Activated CD4-positive, alpha-beta T cell treated with anti-CD3 and anti-CD28 coated beads for 36 hours (primary cell): ENCODE measurements at regions not wholly inside any gene's neighbourhood (a gene's known extent, or its start where the extent isn't known, plus 50 kb on each side); places are given as distances from the start of the nearest gene placed in this dataset.
"Not testable (repeated sequence)": the region's sequence is repeated elsewhere in the genome, so short reads cannot be mapped to it uniquely, and the experiment has no call there.

Experiments
- ATAC-seq: fragments of 200-7000 bp; cut with Tn5 transposase; one replicate; pipeline ENCODE4 v1.10.0; 2021; ENCODE audit warnings: mild to moderate bottlenecking, moderate library complexity
- CTCF ChIA-PET: fragments of 350-600 bp; sonication (Branson Sonifier 250); formaldehyde crosslinking; loops from one replicate; lab custom pipeline; 2021; ENCODE audit warnings: antibody characterized with exemption; lab: Charles Lee
- POLR2A ChIA-PET: fragments of 350-600 bp; sonication (Branson Sonifier 250); formaldehyde crosslinking; loops from one replicate; lab custom pipeline; 2021; ENCODE audit warnings: antibody characterized with exemption, inconsistent platforms; lab: Charles Lee
- DNase-seq: peaks from one replicate; pipeline ENCODE4 v3.0.0-alpha.2; 2020
- H3K27ac Mint-ChIP-seq: one replicate; pipeline ENCODE4 v1.8.0; 2021; ENCODE audit warnings: mixed read lengths
- H3K27me3 Mint-ChIP-seq: one replicate; pipeline ENCODE4 v1.8.0; 2021; ENCODE audit warnings: mixed read lengths
- H3K36me3 Mint-ChIP-seq: one replicate; pipeline ENCODE4 v1.8.0; 2021; ENCODE audit warnings: low read depth, mixed read lengths
- H3K4me1 Mint-ChIP-seq: one replicate; pipeline ENCODE4 v1.8.0; 2021; ENCODE audit warnings: mixed read lengths
- H3K4me3 Mint-ChIP-seq: one replicate; pipeline ENCODE4 v1.8.0; 2021; ENCODE audit warnings: mild to moderate bottlenecking, moderate library complexity, mixed read lengths
- H3K9me3 Mint-ChIP-seq: one replicate; pipeline ENCODE4 v1.8.0; 2021; ENCODE audit warnings: low read depth, mixed read lengths
- intact Hi-C, 2 experiments: fragments of 100-400 bp; cut with DNase I in 1 of 2; cut with micrococcal nuclease in 1 of 2; formaldehyde crosslinking; loops; one replicate each; pipeline versions ENCODE4 v1.14.2 to v1.15.1; 2022 to 2024; cut with DNase I, micrococcal nuclease

DNA sequence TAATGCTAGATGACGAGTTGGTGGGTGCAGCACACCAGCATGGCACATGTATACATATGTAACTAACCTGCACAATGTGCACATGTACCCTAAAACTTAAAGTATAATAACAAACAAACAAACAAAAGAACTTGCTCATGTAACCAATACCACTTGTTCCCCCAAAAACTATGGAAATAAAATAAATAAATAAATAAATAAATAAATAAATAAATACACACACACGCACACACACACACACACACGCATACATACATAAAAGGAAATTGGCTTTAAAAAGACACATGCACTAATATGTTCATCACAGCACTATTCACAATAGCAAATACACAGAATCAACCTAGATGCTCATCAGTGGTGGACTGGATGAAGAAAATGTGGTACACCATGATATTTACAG is 394.0 kb upstream of the SLC10A2 start:
- H3K4me1 Mint-ChIP-seq, H3K27me3 Mint-ChIP-seq, DNase-seq, H3K9me3 Mint-ChIP-seq, POLR2A ChIA-PET, CTCF ChIA-PET, H3K27ac Mint-ChIP-seq, H3K36me3 Mint-ChIP-seq, H3K4me3 Mint-ChIP-seq, intact Hi-C loops, ATAC-seq: not testable (repeated sequence)

DNA sequence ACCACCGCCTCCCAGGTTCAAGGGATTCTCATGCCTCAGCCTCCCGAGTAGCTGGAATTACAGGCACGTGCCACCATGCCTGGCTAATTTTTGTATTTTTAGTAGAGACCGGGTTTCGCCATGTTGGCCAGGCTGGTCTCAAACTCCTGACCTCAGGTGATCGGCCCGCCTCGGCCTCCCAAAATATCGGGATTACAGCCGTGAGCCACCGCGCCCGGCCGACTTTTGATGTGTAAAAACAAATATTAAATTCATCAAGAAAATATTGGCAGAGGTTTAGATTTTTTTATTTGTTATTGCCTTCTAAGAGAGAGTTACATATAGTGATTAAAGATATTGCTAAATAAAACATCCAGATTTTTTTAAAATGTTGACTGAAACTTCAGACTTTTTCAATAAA is 390.8 kb upstream of the SLC10A2 start:
- H3K27ac Mint-ChIP-seq, H3K4me1 Mint-ChIP-seq, H3K27me3 Mint-ChIP-seq, DNase-seq, H3K4me3 Mint-ChIP-seq, ATAC-seq, intact Hi-C loops, H3K36me3 Mint-ChIP-seq, H3K9me3 Mint-ChIP-seq, CTCF ChIA-PET, POLR2A ChIA-PET: not testable (repeated sequence)

GRCh38 chr13:103451656-103452055 is 385.4 kb upstream of the SLC10A2 start:
- ChIA-PET POLR2A (no interaction called here), CTCF (no interaction called here)
- Mint-ChIP-seq H3K4me3 (no peak overlapping the region), H3K9me3 (no peaks in the 10 kb centered on the region), H3K36me3 (no peaks in the 10 kb centered on the region), H3K27ac (no peak overlapping the region), H3K4me1 (no peaks in the 10 kb centered on the region), H3K27me3 (no peaks in the 10 kb centered on the region)
- DNase-seq (no peak), ATAC-seq (no peak)
- intact Hi-C loops = no loop called here

DNA sequence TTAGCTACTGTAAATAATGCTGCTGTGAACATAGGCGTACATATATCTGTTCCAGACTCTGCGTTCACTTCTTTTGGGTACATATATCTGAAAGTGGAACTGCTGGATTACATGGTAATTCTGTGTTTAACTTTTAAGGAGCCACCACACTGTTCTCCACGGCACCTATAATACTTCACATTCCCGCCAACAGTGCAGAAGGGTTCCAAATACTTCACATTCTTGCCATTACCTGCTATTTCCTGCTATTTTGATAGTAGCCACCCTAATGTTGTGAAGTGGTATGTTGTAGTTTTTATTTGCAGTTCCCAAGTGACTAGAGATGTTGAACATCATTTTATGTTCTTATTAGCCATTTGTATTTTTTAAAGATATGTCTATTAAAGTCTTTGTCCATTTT is 377.4 kb upstream of the SLC10A2 start:
- POLR2A ChIA-PET = no interaction called here
- no peaks in the 10 kb centered on the region for H3K27me3 Mint-ChIP-seq

GRCh38 chr13:103437651-103438050 is 371.4 kb upstream of the SLC10A2 start:
- no peak for DNase-seq
- Mint-ChIP-seq H3K9me3 (peaks cover 2% of the 10 kb centered on the region), H3K4me1 (no peaks in the 10 kb centered on the region), H3K36me3 (no peaks in the 10 kb centered on the region), H3K4me3 (no peak overlapping the region), H3K27ac (no peak overlapping the region), H3K27me3 (no peaks in the 10 kb centered on the region)
- ATAC-seq = no peak
- intact Hi-C loops = no loop called here
- POLR2A ChIA-PET = no interaction called here
- CTCF ChIA-PET = no interaction called here

More for the DNA sequence above, 377.4 kb upstream of the SLC10A2 start:
- intact Hi-C loops = no loop called here
- CTCF ChIA-PET = no interaction called here
- H3K4me3 Mint-ChIP-seq = no peak overlapping the region
- DNase-seq = no peak
- no peaks in the 10 kb centered on the region for H3K36me3 Mint-ChIP-seq
- H3K4me1 Mint-ChIP-seq = no peaks in the 10 kb centered on the region
- H3K9me3 Mint-ChIP-seq = peaks cover 2% of the 10 kb centered on the region
- no peak overlapping the region for H3K27ac Mint-ChIP-seq
- ATAC-seq = no peak

GRCh38 chr13:103436057-103436654 is 369.9 kb upstream of the SLC10A2 start:
- POLR2A ChIA-PET = no interaction called here
- no peaks in the 10 kb centered on the region for H3K27me3 Mint-ChIP-seq

GRCh38 chr13:103431856-103432255 is 365.6 kb upstream of the SLC10A2 start:
- no peaks in the 10 kb centered on the region for H3K4me1 Mint-ChIP-seq
- POLR2A ChIA-PET = no interaction called here
- intact Hi-C loops = no loop called here
- H3K4me3 Mint-ChIP-seq = no peak overlapping the region
- H3K9me3 Mint-ChIP-seq = peaks cover 2% of the 10 kb centered on the region
- DNase-seq = no peak
- CTCF ChIA-PET = no interaction called here
- no peaks in the 10 kb centered on the region for H3K27me3 Mint-ChIP-seq
- no peaks in the 10 kb centered on the region for H3K36me3 Mint-ChIP-seq
- ATAC-seq = no peak
- H3K27ac Mint-ChIP-seq = no peak overlapping the region

More at GRCh38 chr13:103436057-103436654, 369.9 kb upstream of the SLC10A2 start:
- H3K9me3 Mint-ChIP-seq = peaks cover under 1% of the 10 kb centered on the region
- DNase-seq = no peak
- no peak overlapping the region for H3K4me3 Mint-ChIP-seq
- ATAC-seq = no peak
- no peaks in the 10 kb centered on the region for H3K4me1 Mint-ChIP-seq
- no peaks in the 10 kb centered on the region for H3K36me3 Mint-ChIP-seq
- CTCF ChIA-PET = no interaction called here
- no peak overlapping the region for H3K27ac Mint-ChIP-seq
- intact Hi-C loops = no loop called here

DNA sequence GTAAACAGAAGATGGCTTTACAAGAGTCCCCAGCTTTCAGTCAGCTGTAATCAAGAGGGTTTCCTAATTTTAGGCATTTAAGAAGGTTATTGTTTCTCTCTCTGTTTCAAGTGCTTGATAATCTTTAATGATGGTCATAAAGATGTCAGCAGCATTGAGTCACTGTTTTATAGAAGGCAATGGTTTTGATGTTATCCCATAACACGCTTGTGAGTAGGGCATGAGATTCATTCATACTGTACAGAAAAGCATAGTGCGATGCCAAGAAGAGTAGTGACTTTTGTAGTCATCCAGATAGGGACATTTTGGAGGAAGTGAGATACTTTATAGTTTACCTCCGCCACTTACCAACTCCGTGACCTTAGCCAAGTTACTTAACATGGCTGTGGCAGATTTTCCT is 364.2 kb upstream of the SLC10A2 start:
- no peak overlapping the region for H3K27ac Mint-ChIP-seq
- no peaks in the 10 kb centered on the region for H3K4me1 Mint-ChIP-seq
- H3K4me3 Mint-ChIP-seq = no peak overlapping the region
- POLR2A ChIA-PET = no interaction called here
- ATAC-seq = no peak
- CTCF ChIA-PET = no interaction called here
- no peak for DNase-seq
- intact Hi-C loops = no loop called here
- H3K9me3 Mint-ChIP-seq = peaks cover 2% of the 10 kb centered on the region
- H3K36me3 Mint-ChIP-seq = no peaks in the 10 kb centered on the region
- no peaks in the 10 kb centered on the region for H3K27me3 Mint-ChIP-seq

GRCh38 chr13:103410002-103410401 is 343.8 kb upstream of the SLC10A2 start:
- no peaks in the 10 kb centered on the region for H3K4me1 Mint-ChIP-seq
- H3K36me3 Mint-ChIP-seq = no peaks in the 10 kb centered on the region
- no peak overlapping the region for H3K4me3 Mint-ChIP-seq
- CTCF ChIA-PET = no interaction called here
- no peak for DNase-seq
- intact Hi-C loops = no loop called here
- no peaks in the 10 kb centered on the region for H3K27me3 Mint-ChIP-seq
- no peak overlapping the region for H3K27ac Mint-ChIP-seq
- no peak for ATAC-seq
- H3K9me3 Mint-ChIP-seq = no peaks in the 10 kb centered on the region
- POLR2A ChIA-PET = no interaction called here

- Mint-ChIP-seq H3K4me1 (no peaks in the 10 kb centered on the region), H3K4me3 (no peak overlapping the region), H3K27me3 (no peaks in the 10 kb centered on the region), H3K27ac (no peak overlapping the region), H3K9me3 (no peaks in the 10 kb centered on the region), H3K36me3 (no peaks in the 10 kb centered on the region)
- DNase-seq = no peak
- CTCF ChIA-PET = no interaction called here
- intact Hi-C loops = no loop called here
- no peak for ATAC-seq
- POLR2A ChIA-PET = interaction anchor here (0.6 kb wide), 1 partner anchor 1034 kb away, joined by 3 read pairs; no protein-coding TSS in a partner anchor
Measured at GRCh38 chr13:103406967-103407366, 340.8 kb upstream of the SLC10A2 start.

DNA sequence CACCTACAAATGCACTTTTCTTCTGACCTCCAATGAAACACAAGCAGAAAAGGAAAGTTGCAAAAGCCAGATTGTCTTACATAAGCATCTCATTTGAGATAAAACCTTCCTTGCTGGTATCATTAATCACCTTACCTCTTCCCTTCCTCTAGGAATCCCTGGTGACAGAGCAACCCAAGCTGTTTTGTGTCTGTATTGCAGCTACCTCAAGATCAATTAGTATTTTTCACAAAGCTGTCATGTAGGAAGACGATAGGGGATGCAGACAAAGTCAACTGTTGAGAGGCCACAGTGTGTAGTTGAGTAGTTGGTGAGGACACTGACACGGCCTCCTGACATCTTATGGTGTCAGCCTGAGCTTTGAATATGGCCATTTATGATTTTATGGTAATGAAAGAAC is 339.1 kb upstream of the SLC10A2 start:
- H3K4me3 Mint-ChIP-seq = no peak overlapping the region
- POLR2A ChIA-PET = no interaction called here
- intact Hi-C loops = no loop called here
- H3K9me3 Mint-ChIP-seq = no peaks in the 10 kb centered on the region
- no peak for DNase-seq
- H3K4me1 Mint-ChIP-seq = no peaks in the 10 kb centered on the region
- ATAC-seq = no peak
- CTCF ChIA-PET = interaction anchor here (0.8 kb wide), 1 partner anchor 33 kb away, joined by 3 read pairs; no protein-coding TSS in a partner anchor
- no peaks in the 10 kb centered on the region for H3K36me3 Mint-ChIP-seq
- H3K27ac Mint-ChIP-seq = no peak overlapping the region
- no peaks in the 10 kb centered on the region for H3K27me3 Mint-ChIP-seq

GRCh38 chr13:103403814-103404213 is 337.6 kb upstream of the SLC10A2 start:
- H3K27ac Mint-ChIP-seq = no peak overlapping the region
- peaks cover 4% of the 10 kb centered on the region for H3K9me3 Mint-ChIP-seq
- DNase-seq (no peak), ATAC-seq (no peak)
- no peak overlapping the region for H3K4me3 Mint-ChIP-seq
- intact Hi-C loops = no loop called here
- H3K4me1 Mint-ChIP-seq = no peaks in the 10 kb centered on the region
- ChIA-PET CTCF (no interaction called here), POLR2A (no interaction called here)
- H3K27me3 Mint-ChIP-seq = no peaks in the 10 kb centered on the region
- no peaks in the 10 kb centered on the region for H3K36me3 Mint-ChIP-seq
